Limb (tissue), 2 donors: ENCODE measurements at regions not wholly inside any gene's neighbourhood (a gene's known extent, or its start where the extent isn't known, plus 50 kb on each side); places are given as distances from the start of the nearest gene placed in this dataset.

Experiments
- DNase-seq, 2 donors: peaks; one replicate each; pipeline ENCODE4 v3.0.0-alpha.2; 2016; ENCODE audit errors: extremely low spot score in 2 of 2

DNA sequence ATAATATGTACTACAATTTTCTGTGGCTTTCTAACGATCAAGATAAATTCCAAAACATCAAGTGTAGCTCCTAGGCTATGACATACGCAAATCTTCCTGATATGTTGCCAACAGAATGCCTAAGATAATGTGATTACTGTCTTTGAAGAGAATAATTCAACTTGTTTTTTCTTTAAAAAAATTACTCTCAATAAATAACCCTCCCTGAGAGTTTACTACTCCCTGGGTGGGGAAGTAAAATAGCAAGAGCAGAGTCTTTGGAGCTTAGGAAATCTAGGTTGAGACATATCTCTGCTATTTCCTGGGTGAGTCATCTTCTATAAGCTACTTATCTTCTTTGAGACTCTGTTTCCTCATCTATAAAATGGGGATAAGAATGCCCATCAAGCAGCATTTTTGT, 201.2 kb downstream of the ACTL7B start:
- DNase-seq, result no peak

DNA sequence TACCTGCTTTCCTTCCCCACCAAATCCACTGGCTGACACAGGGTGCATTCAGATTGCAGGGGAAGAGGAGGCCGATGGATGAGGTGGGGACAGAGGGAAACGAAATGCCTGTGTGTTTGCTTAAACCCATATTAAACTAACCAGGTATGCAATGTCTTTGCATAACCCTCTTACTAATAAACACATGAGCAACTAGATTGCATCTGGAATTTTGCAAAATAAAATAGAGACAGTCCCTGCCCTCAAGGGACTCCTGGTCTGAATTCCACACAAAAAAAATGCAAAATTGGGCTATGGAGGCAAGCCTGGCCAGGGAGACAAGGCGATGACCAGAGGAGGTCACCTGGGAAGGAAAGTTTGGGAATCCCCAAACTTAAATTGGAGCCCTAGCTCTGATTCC, 202.9 kb downstream of the ACTL7B start:
- no peak for DNase-seq

DNA sequence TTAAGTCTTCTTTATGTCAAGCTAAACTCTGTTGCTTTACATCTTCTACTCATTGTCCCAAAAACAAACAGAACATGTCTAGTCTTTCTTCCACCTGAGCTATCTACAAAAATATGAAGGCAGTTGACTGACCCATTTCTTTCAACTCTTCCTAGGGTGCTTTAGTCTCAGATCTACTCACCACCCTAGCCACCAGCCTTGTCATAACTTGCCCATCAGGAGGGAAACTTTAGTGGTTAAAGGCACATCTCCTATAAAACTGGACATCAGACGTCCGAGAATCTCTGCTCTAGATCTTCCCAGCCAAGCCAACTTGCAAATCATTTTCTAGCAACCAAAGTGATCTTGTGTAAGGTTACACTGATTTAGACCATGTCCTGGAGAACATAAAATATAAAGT, 205.0 kb downstream of the ACTL7B start:
- no peak for DNase-seq

DNA sequence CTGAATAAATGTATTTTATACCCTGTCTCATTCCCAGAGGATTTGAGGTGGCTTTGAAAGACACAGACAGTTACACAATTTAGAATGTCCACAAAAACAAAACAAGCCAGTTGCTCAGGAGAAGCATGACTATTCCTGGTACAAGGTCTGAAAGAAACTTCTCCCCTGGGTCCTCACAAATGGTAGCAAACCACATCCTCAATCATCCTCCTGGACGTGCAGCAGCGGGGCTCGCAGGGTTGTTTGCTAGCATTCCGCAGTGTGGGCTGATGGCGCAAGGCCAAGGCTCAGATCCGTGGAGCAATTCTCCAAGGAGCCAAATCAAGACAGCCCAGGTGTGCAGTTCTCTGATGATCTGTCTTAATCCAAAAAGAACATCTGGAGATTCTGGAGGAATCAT, 210.3 kb downstream of the ACTL7B start:
- peak; percentile 14 to 59 for DNase-seq

DNA sequence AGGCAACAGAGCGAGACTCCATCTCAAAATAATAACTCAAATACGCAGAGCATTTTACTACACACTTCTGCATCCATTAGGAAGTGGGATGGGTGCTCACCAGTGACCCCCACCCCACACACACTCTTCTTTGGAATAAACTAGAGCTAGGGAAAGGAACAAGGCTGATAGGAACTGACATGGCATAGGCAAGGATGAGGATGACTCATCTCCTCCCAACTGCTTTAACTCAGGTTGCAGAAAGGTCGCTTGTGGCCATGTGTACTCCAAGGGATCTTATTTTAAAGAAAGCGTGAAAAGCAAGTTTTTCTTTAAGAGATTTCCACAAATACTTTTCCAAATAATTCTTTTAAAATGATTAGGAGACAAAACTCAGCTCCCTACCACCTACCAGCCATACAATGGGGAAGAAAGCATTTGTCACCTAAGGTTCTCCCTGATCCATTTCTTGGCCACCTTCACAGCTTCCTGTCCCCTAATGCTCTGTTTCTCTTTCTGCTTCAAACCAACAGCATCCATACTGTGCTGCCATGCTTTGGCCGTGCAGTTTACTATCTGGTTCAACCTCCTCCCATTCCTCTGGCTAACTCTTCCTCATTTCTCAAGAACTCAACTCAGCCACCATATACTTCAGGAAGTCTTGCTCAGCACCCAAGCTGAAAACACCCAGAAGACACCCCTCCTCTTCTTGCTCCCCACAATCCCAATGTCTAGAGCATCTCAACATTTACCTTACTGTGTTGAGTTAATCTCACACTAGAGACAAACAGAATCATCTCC, 211.9 kb downstream of the ACTL7B start:
- DNase-seq, result no peak

DNA sequence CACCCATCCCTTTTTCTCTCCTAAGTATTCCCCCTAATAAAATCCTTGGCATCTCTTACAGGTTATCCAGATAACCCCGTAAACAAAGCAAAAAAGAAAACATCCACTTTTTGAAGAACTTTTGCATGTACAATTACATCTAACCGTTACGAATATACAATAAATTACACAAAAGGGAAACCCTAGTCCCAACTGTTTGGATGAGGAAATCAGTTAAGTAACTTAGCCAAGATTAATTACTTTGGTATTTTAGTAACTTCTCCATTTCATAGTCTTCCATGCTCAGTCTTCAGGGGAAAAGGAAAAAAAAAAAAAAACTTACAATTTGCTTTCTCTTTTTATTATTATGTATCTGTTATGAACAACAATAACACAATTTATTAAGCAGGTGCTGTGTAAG, 212.9 kb downstream of the ACTL7B start:
- DNase-seq, result no peak

DNA sequence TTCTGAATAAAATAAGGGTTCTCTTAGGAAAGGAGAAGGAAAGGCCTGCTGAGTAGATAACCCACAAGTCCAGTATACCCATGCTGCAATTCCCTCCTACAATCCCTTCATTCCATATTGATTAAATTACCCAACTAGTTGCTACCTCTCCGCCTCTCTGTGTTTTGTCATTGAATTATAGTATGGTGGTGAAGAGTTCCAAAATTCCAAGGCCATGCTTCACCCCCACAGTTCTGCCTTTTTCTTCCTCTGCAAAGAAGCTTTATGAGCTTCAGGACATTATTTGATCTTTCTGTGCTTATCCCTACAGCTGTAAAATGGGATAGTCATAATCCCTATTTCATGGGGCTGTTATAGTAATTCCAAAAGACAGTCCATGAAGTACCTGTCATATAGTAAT, 215.6 kb downstream of the ACTL7B start:
- no peak for DNase-seq

DNA sequence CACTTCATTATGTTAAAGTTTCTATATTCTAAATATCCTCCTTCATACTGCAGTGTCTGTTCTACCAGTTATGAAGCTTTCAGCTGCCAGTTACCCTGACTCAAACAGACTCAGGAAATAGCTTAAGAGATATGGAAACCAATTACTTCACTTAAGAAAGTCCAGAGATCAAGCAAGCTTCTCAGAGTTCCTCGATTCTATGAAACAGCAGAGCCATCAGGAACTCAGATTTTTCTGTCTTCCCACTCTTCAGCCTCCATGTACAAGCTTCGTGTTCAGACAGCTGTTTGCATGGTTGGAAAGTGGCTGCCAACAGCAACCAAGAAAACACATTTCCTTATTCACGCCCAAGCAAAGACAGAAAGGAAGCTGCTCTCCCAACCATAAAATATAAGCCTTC, 216.1 kb downstream of the ACTL7B start:
- DNase-seq, result no peak

DNA sequence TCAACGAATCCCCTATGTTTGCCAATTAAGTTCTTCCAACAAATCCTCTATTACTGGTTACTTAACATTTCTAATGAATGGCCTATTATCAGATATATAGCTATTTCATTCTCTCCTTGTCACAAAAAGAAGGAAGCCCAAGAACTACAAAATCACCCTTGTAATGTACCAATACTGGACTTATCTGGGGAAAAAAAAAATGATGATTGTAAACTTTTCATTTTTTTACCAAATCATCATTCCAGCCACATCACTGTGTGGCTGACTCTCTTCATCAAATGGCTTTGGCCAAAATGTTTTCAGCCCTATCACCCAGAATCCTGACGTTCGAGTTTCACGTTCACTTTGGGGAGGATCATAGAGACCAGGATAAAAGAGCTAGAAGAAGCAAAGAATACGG, 216.7 kb downstream of the ACTL7B start:
- DNase-seq, result no peak

DNA sequence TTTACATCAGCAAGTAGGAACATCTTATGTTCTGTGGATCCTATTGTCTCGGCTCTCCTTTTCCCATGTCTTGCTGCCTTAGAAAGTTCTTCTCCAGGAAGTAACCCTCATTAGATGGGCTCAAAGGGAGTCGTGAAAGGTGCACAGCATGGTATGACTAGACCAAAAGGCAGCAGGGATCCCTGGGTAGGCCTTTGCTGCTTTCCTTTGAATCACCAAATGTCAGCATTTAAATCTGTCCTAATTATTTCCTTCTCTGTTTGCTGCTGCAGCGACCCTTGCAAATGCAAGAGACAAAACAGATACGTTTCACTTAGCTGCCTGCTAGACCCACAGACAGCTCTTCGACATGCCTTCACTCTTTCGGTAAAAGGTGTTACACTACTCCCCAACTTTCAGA, 218.4 kb downstream of the ACTL7B start:
- DNase-seq, result no peak

DNA sequence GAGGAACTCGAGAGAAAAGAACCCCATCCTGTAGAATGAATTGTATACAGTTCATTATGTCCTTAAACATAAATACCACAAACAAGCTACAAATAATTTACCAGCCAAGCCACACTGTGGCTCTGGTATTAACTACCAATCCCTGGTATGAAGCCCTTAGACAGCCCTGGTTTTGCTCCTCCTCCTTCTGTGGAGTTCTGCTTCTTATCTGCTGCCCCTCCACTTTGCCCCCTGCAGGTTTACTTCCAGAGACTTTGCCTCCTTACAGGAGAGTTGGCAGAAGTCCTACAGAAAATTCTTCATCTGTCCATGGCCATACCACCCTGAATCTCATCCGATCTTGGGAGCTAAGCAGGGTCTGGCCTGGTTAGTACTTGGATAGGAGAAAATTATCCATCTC, 219.8 kb downstream of the ACTL7B start:
- DNase-seq, result no peak

DNA sequence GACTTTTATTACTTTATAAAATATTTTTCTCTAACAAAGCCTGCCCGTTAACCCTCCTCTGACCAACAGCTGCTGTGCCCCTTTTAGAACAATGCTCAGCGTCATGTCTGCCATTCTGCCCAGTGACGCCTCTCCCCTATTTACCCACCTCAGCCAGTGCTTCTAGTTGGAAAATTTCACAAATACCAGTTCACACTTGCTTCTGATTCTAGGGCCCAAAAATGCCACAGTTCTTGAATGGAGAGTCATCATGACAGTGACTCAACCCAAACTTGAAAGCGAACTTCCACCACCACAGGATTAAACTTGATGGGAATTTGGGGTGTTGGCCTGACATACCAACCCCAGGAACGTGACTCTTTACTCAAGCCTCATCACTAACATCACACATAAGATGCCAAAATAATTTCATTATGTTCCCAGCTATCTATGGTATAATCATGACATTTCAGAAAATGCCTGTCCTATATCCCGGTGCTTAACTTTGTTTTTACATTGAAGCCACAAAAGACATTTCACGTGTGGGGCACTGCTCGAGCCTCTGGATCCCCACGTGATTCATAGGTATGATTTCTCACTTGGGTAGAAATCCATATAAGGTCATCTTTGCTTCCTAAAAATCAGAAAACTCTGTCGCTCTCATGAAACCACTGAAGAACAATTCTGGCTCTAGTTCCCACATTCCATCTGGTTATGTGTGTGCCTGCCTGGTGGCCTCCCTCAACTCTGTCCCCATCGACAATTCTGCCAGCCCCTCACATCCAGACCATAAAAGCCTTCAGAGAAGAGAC, 220.9 kb downstream of the ACTL7B start:
- DNase-seq, result no peak

DNA sequence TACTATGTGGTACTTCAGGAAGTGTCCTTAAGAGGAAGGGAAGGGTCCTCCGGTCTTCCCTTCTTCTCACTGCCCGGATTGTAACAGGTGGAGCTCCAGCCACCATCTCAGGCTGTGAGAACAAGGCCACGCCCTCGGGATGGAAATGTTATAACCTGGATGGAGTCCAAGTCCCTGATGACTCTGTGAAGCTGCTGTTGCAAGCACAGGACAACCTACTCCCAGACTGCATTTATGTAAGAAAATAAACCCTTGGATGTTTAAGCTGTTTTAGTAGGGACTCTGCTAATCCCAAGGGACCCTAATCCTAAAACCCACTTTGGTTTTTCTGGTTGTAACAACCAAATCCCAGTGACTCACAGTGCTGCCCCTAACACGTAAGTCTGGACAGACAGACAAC, 221.6 kb downstream of the ACTL7B start:
- peak in 1 of 2 donors; percentile 18 for DNase-seq

DNA sequence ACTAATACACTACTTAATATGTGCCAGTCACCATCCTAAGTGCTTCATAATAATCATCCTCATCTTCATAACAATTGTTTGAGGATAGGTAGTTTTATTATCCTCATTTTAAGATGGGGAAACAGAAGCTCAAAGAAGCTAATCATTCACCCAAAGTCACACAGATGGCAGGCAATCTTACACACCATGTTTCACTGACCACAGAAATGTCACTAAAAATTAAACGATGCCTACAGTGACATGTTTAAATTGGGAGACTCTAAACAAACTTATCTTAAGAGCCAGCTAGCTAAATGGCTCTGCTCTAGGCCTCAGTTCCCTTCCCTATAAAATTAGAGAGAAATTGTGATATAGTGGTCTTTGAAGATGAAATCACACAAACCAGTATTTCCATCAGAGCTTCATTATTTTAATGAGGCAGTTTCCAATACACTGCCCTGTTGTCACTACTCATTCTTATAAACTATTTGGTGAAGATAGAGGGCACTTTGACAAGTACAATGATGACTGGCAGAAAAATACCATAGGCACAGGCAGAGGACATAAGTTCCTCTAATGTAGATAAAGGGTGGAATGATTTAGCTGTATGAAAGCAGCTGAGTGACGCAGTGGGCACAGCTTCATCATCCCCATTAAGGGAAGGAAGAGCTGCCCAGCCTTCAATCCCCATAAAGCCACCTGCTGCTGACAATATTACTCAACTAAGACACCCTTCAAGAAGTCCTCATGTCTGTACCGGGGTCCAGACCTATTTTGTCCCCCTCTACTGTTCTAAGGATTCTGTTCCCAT, 224.1 kb downstream of the ACTL7B start:
- DNase-seq, result no peak

DNA sequence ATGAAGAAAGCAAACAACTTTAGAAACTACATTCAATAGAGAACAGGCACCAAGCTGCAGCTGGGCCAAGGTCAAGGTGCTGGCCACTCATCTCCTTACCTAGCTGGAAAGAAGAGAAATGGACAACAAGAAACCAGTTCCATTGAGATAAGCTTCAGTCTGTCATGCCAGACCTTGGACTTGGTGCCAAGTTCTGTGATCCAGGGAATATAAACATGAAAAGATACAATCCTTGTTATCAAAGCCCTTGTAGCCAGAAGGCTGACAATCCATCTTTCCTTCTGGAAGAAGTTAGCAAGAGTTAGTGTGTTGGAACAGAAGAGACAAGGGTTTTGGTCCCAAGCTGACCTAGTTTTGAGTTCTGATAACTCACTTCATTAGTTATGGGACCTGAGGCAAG, 227.5 kb downstream of the ACTL7B start:
- DNase-seq, result no peak

DNA sequence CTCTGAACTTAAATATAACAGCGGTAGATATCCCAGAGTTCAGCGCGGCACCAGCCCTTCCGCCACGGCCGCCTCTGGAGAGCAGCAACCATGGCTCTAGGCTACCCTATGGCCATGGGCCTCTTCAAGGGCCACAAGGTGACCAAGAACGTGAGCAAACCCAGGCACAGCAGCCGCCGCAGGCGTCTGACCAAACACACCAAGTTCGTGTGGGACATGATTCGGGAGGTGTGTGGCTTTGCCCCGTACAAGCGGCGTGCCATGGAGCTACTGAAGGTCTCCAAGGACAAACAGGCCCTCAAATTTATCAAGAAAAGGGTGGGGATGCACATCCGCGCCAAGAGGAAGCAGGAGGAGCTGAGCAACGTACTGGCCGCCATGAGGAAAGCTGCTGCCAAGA, 229.0 kb downstream of the ACTL7B start:
- DNase-seq, result no peak

DNA sequence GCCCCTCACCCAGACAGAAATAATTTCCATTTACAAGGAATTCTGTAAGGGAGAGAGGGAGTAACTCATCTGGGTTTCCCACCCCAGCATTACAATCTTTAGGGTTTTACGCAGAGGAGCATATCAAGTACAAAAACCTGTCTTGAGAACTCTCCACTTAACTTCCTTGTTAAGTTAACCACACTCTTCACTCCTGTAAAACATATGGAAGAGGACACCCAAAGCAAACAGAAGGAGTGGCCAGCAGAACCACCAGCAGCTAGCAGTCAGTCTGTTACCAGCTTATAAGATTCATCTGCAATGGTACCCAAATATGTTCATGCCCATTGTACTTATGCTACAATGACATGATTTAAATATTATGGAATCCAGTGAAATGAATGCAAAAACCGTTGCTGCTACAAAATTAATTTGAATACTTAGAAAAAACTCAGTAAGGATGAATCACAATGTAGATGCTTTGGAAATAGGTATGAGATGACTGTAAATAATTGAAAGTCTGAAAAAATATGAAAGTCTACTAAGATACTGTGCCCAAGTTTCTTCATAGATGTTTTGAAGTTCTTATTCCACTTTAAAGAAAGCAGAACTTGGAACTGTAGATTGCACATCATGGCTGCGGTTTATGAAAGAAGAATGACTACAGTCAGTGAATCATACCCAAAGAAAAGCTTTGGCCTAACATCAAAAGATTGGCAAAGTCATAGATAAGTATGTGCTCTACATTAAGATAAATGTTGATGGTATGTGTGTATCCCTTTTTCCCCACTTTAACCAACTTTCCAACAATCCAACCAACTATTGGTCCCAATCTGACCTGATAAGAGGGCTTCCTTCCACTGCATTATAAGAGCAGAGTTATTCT, 233.6 kb downstream of the ACTL7B start:
- DNase-seq, result no peak

DNA sequence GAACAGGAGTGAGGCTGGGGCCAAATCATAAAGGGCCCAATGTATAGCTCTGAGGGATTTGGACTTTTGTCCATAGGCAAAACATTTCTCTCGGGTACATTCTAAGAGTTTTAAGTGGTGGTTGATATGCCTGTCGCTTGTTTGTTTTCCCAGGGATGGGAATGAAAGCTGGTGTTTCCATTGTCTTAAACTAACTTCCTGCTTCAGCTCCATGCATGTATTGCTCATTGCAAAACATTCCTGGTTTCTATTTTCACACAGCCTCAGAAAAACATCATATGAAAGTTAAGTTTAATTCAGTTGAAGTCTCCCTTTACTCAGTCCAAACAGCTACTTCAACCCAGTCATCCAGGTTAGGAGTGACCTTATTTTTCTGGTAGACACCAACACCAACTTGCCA, 235.0 kb downstream of the ACTL7B start:
- no peak for DNase-seq

DNA sequence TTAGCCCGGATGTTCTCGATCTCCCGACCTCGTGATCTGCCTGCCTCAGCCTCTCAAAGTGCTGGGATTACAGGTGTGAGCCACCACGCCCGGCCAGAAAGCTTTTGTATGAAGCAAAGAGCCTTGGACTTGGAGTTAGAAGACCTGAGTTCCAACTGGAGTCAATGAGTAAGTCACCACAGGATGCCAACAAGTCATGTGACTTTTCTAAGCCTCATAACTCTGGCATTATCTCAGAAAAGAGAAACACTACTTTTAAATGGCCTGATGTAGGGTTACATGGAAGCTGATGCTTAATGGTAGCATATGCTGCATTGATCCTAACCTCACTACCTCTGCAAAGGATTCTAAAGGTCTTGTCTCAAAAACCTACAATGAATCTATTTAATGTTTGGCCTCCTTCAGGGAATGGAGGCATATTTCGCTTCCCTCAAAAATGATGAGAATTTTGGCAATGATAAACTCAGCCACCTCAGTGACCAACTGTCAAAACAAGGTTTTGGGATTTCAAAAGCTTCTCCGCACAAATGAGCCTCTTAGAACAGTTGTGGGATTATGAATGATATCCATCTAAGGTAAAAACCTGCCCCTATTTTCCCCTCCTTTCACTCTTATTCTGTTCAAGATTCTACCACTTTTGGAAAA, 236.8 kb downstream of the ACTL7B start:
- DNase-seq, result no peak

DNA sequence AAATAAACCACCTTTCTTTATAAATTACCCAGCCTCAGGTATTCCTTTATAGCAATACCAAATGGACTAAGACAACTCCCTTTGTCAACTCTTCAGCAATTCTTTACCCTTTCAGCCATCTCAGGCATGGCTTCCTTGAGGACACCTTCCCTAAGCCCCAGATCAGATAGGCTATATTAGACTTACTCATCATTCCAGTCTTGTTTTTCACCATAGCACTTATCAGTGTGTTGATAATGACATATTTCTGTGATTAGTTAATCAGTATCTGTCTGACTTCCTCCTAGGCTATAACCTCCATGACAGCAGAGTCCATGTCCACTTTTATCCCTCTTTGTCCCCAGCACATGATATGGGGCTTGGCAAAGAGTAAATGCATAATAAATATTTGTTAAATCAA, 238.1 kb downstream of the ACTL7B start:
- DNase-seq, result no peak

DNA sequence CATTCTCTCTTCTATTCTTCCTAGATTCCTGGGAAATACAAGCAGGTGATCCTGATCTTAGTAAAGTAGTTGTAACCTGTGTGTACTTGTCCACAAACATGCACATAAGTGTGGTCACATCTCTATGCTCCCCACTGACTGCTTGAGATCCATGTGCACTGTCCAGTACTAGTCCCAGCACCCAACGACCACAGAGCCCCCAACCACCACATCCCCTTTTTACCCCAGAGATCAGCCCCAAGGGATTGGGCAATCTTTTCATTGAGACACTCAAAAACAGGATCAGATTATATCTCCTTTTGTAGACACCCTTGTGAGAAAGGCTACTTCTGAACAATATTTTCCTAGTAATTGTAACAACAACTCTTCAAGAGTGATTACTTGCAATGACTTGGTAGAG, 240.6 kb downstream of the ACTL7B start:
- no peak for DNase-seq
